ENCODE measurements at regions not wholly inside any gene's neighbourhood (a gene's known extent, or its start where the extent isn't known, plus 50 kb on each side); places are given as distances from the start of the nearest gene placed in this dataset.

- H3K27ac ChIP-seq: no peak overlapping the region
- no peaks in the 10 kb centered on the region for H3K4me1 ChIP-seq
- H3K9me3 ChIP-seq: peaks cover 0 to 6% (median 0%) of the 10 kb centered on the region in 4 donors
- H3K4me3 ChIP-seq: no peak overlapping the region
- H3K27me3 ChIP-seq: no peaks in the 10 kb centered on the region
- ATAC-seq (ENCODE audit: low FRiP score in 2 of 2): no peak
- TF ChIP-seq EP300 (IDR thresholded peaks at IDR 0.05): no peak
- WGBS, 2 donors: 69 to 100% methylated on average over 1 of the region's 1 CpG
- DNase-seq: no peak
- no peaks in the 10 kb centered on the region for H3K36me3 ChIP-seq
These were observed 93.2 kb downstream of the SKIDA1 start for GRCh38 chr10:21432266-21432665.

- Histone ChIP-seq H3K36me3 (no peaks in the 10 kb centered on the region), H3K27me3 (no peaks in the 10 kb centered on the region), H3K4me1 (no peaks in the 10 kb centered on the region), H3K27ac (no peak overlapping the region), H3K9me3 (peaks cover 0 to 10% (median 1%) of the 10 kb centered on the region in 4 donors), H3K4me3 (no peak overlapping the region)
- TF ChIP-seq POLR2A (IDR thresholded peaks at IDR 0.05) (no peak), EP300 (IDR thresholded peaks at IDR 0.05) (no peak), POLR2AphosphoS5 (IDR thresholded peaks at IDR 0.05) (no peak), CTCF (IDR thresholded peaks at IDR 0.05) (no peak)
- DNase-seq (no peak), ATAC-seq (ENCODE audit: low FRiP score in 2 of 2) (no peak)
- 76 to 88% methylated on average over 2 of the region's 2 CpGs for WGBS, 2 donors
These were observed 93.7 kb downstream of the SKIDA1 start for GRCh38 chr10:21431799-21432198.

- Histone ChIP-seq H3K4me3 (no peak overlapping the region), H3K27ac (no peak overlapping the region), H3K27me3 (no peaks in the 10 kb centered on the region), H3K36me3 (no peaks in the 10 kb centered on the region), H3K9me3 (peaks cover 0 to 12% (median 4%) of the 10 kb centered on the region in 4 donors), H3K4me1 (no peaks in the 10 kb centered on the region)
- DNase-seq (no peak), ATAC-seq (ENCODE audit: low FRiP score in 2 of 2) (no peak)
- WGBS, 2 donors: 73 to 84% methylated on average over 6 of the region's 6 CpGs
- TF ChIP-seq POLR2AphosphoS5 (IDR thresholded peaks at IDR 0.05) (no peak), POLR2A (IDR thresholded peaks at IDR 0.05) (no peak), EP300 (IDR thresholded peaks at IDR 0.05) (no peak), CTCF (IDR thresholded peaks at IDR 0.05) (no peak)
These were observed 97.5 kb downstream of the SKIDA1 start for GRCh38 chr10:21427804-21428481.

- ATAC-seq (ENCODE audit: low FRiP score in 2 of 2): no peak
These were observed 101.0 kb downstream of the SKIDA1 start for GRCh38 chr10:21424459-21424861.

GRCh38 chr10:21423850-21424249, 101.6 kb downstream of the SKIDA1 start:
- no peak for ATAC-seq (ENCODE audit: low FRiP score in 2 of 2)
- no peaks in the 10 kb centered on the region for H3K4me1 ChIP-seq
- H3K27ac ChIP-seq: no peak overlapping the region
- 93 to 95% methylated on average over 5 of the region's 5 CpGs for WGBS, 2 donors
- H3K27me3 ChIP-seq: no peaks in the 10 kb centered on the region
- no peak for TF ChIP-seq POLR2AphosphoS5 (IDR thresholded peaks at IDR 0.05)
- H3K36me3 ChIP-seq: no peaks in the 10 kb centered on the region
- DNase-seq: no peak
- no peak overlapping the region for H3K4me3 ChIP-seq
- peaks cover 0 to 12% (median 4%) of the 10 kb centered on the region in 4 donors for H3K9me3 ChIP-seq

More at GRCh38 chr10:21424459-21424861, 101.0 kb downstream of the SKIDA1 start:
- DNase-seq: no peak
- Histone ChIP-seq H3K4me3 (no peak overlapping the region), H3K27ac (no peak overlapping the region), H3K36me3 (no peaks in the 10 kb centered on the region), H3K4me1 (no peaks in the 10 kb centered on the region), H3K9me3 (peaks cover 0 to 12% (median 4%) of the 10 kb centered on the region in 4 donors), H3K27me3 (no peaks in the 10 kb centered on the region)
- TF ChIP-seq POLR2AphosphoS5 (IDR thresholded peaks at IDR 0.05): no peak
- no peak for TF ChIP-seq EP300 (IDR thresholded peaks at IDR 0.05)
- TF ChIP-seq CTCF (IDR thresholded peaks at IDR 0.05): no peak
- no peak for TF ChIP-seq POLR2A (IDR thresholded peaks at IDR 0.05)
- 56 to 70% methylated on average over 3 of the region's 3 CpGs for WGBS, 2 donors

GRCh38 chr10:21423338-21423737, 102.1 kb downstream of the SKIDA1 start:
- WGBS, 2 donors: 52 to 68% methylated on average over 2 of the region's 2 CpGs
- ATAC-seq (ENCODE audit: low FRiP score in 2 of 2) (no peak), DNase-seq (no peak)
- TF ChIP-seq CTCF (IDR thresholded peaks at IDR 0.05) (no peak), EP300 (IDR thresholded peaks at IDR 0.05) (no peak), POLR2AphosphoS5 (IDR thresholded peaks at IDR 0.05) (no peak), POLR2A (IDR thresholded peaks at IDR 0.05) (no peak)
- Histone ChIP-seq H3K4me3 (no peak overlapping the region), H3K36me3 (no peaks in the 10 kb centered on the region), H3K4me1 (no peaks in the 10 kb centered on the region), H3K9me3 (peaks cover 0 to 12% (median 4%) of the 10 kb centered on the region in 4 donors), H3K27ac (no peak overlapping the region), H3K27me3 (no peaks in the 10 kb centered on the region)
